Epithelial cell of esophagus (primary cell): ENCODE measurements at regions not wholly inside any gene's neighbourhood (a gene's known extent, or its start where the extent isn't known, plus 50 kb on each side); places are given as distances from the start of the nearest gene placed in this dataset.

Source experiments
- DNase-seq: peaks from one replicate; pipeline ENCODE4 v3.0.0; 2010; ENCODE audit warnings: low read depth
- H3K4me3 ChIP-seq: 2 replicates; pipeline ENCODE4 v1.5.1; 2011; ENCODE audit warnings: mild to moderate bottlenecking, low read length, control low read depth
- CTCF ChIP-seq: IDR thresholded peaks from 2 replicates; pipeline ENCODE4 v1.5.1; 2011; ENCODE audit warnings: low read depth, mild to moderate bottlenecking, low read length, control low read depth, inconsistent platforms; ENCODE audit not compliant: insufficient read depth; ENCODE audit errors: missing control alignments

- no peak for DNase-seq
- no peak for TF ChIP-seq CTCF
Observed at GRCh38 chr15:27702581-27702980, 396.5 kb downstream of the OCA2 start.

GRCh38 chr15:27701956-27702355, 397.2 kb downstream of the OCA2 start:
- TF ChIP-seq CTCF = no peak
- H3K4me3 ChIP-seq = no peak overlapping the region
- no peak for DNase-seq

More at GRCh38 chr15:27702581-27702980, 396.5 kb downstream of the OCA2 start:
- no peak overlapping the region for H3K4me3 ChIP-seq

- DNase-seq = no peak
- no peak overlapping the region for H3K4me3 ChIP-seq
- no peak for TF ChIP-seq CTCF
Observed at GRCh38 chr15:27701014-27701413, 398.1 kb downstream of the OCA2 start.

- no peak for TF ChIP-seq CTCF
- no peak for DNase-seq
- H3K4me3 ChIP-seq = no peak overlapping the region
Observed at GRCh38 chr15:27699699-27700098, 399.4 kb downstream of the OCA2 start.

GRCh38 chr15:27696530-27696929, 402.6 kb downstream of the OCA2 start:
- no peak for DNase-seq
- TF ChIP-seq CTCF = no peak
- H3K4me3 ChIP-seq = no peak overlapping the region

- no peak for DNase-seq
- no peak for TF ChIP-seq CTCF
- no peak overlapping the region for H3K4me3 ChIP-seq
Observed at GRCh38 chr15:27695726-27696125, 403.4 kb downstream of the OCA2 start.

GRCh38 chr15:27694506-27695087, 404.5 kb downstream of the OCA2 start:
- no peak overlapping the region for H3K4me3 ChIP-seq
- DNase-seq = peak; percentile 43
- no peak for TF ChIP-seq CTCF
